C4-2B (cell line): ENCODE measurements at regions not wholly inside any gene's neighbourhood (a gene's known extent, or its start where the extent isn't known, plus 50 kb on each side); places are given as distances from the start of the nearest gene placed in this dataset.

Experiments used
- CTCF ChIP-seq: fragments of 450-650 bp; conservative IDR thresholded peaks from 2 replicates; pipeline ENCODE4 v1.5.1; 2017; ENCODE audit warnings: mild to moderate bottlenecking
- ZFX ChIP-seq: fragments of 450-650 bp; IDR thresholded peaks from 2 replicates; pipeline ENCODE4 v1.6.1; 2017

- no peak for TF ChIP-seq CTCF
- no peak for TF ChIP-seq ZFX
Measured at GRCh38 chr12:72084880-72085279, 146.2 kb downstream of the TPH2 start.
